GM12878 (cell line): ENCODE measurements at regions not wholly inside any gene's neighbourhood (a gene's known extent, or its start where the extent isn't known, plus 50 kb on each side); places are given as distances from the start of the nearest gene placed in this dataset.

Source experiments
- ATAC-seq: fragments of 200-7000 bp; cut with Tn5 transposase; 3 replicates; pipeline ENCODE4 v1.9.1; 2020; ENCODE audit warnings: mild to moderate bottlenecking, moderate library complexity
- BruUV-seq: library from RNA; stranded (reverse); fragments of 400-500 nt; replicated peaks from 2 replicates; lab custom pipeline; 2021; lab: Mats Ljungman, UMichigan
- CTCF ChIA-PET: fragments of 300-600 bp; sonication (Branson Sonifier 250); formaldehyde crosslinking; extraction: SDS; loops from one replicate; lab custom pipeline; 2021; ENCODE audit warnings: inconsistent platforms; lab: Yijun Ruan, JAX
- POLR2A ChIA-PET: fragments of 350-600 bp; formaldehyde crosslinking; extraction: SDS; loops from one replicate; lab custom pipeline; 2021; ENCODE audit warnings: inconsistent platforms; lab: Charles Lee
- RAD21 ChIA-PET: fragments of 300-600 bp; sonication (Branson Sonifier 250); formaldehyde crosslinking; loops from one replicate; lab custom pipeline; 2023; ENCODE audit warnings: antibody characterized with exemption; ENCODE audit not compliant: unreplicated experiment; lab: Charles Lee
- SMC1A ChIA-PET: fragments of 300-600 bp; sonication (Branson Sonifier 250); formaldehyde crosslinking; loops from one replicate; lab custom pipeline; 2023; ENCODE audit not compliant: unreplicated experiment, uncharacterized antibody; lab: Charles Lee
- DNase-seq: peaks from one replicate; pipeline ENCODE4 v3.0.0-alpha.2; 2011; ENCODE audit warnings: low read depth, low spot score
- FAIRE-seq: peaks from 3 replicates; lab custom pipeline; 2011; peaks lifted over from hg19 to GRCh38; lab: Jason Lieb, UNC
- H2AFZ ChIP-seq: 2 replicates; pipeline ENCODE4 v1.6.0; 2011; ENCODE audit warnings: low read depth, low read length, control low read depth; ENCODE audit not compliant: control insufficient read depth
- H3K27ac ChIP-seq: 2 replicates; pipeline ENCODE4 v1.5.1; 2011; ENCODE audit warnings: control low read depth; ENCODE audit not compliant: control insufficient read depth, insufficient read depth
- H3K27me3 ChIP-seq, 2 experiments: replicated peaks in 1 of 2; 2 replicates each; pipeline versions ENCODE4 v1.6.0 to v1.6.1; 2011; ENCODE audit warnings: low read length in 1 of 2; ENCODE audit not compliant: control insufficient read depth in 2 of 2, insufficient read depth in 2 of 2
- H3K36me3 ChIP-seq, 2 experiments: 2 replicates each; pipeline ENCODE4 v1.5.1; 2011; ENCODE audit warnings: low read length in 1 of 2; ENCODE audit not compliant: control insufficient read depth in 2 of 2, insufficient read depth in 2 of 2
- H3K4me1 ChIP-seq: 2 replicates; pipeline ENCODE4 v1.6.1; 2011; ENCODE audit warnings: mild to moderate bottlenecking, low read length, moderate library complexity, mixed read lengths; ENCODE audit not compliant: control insufficient read depth, insufficient read depth
- H3K4me2 ChIP-seq: 2 replicates; pipeline ENCODE4 v1.6.0; 2011; ENCODE audit warnings: control low read depth; ENCODE audit not compliant: control insufficient read depth, insufficient read depth
- H3K4me3 ChIP-seq: fragments of 200-600 bp; sonication (generic); 2 replicates; pipeline ENCODE4 v1.5.1; 2016
- H3K79me2 ChIP-seq: 2 replicates; pipeline ENCODE4 v1.6.0; 2011; ENCODE audit warnings: low read length; ENCODE audit not compliant: control insufficient read depth, insufficient read depth
- H3K9ac ChIP-seq: 2 replicates; pipeline ENCODE4 v1.8.0; 2011; ENCODE audit warnings: low read length, control low read depth, mixed read lengths; ENCODE audit not compliant: control insufficient read depth, insufficient read depth
- H3K9me3 ChIP-seq: replicated peaks from 3 replicates; pipeline ENCODE4 v1.5.1; 2011; ENCODE audit warnings: mild to moderate bottlenecking, low read length; ENCODE audit not compliant: control insufficient read depth, insufficient read depth
- H4K20me1 ChIP-seq: 2 replicates; pipeline ENCODE4 v1.6.0; 2011; ENCODE audit not compliant: control insufficient read depth, insufficient read depth
- BCL11A ChIP-seq: IDR thresholded peaks from 2 replicates; pipeline ENCODE4 v1.6.1; 2011; ENCODE audit warnings: low read depth, low read length
- CREM ChIP-seq: IDR thresholded peaks from 2 replicates; pipeline ENCODE4 v1.6.1; 2014; ENCODE audit warnings: antibody characterized with exemption, low read depth
- E2F4 ChIP-seq: IDR thresholded peaks from 2 replicates; pipeline ENCODE4 v1.6.1; 2012; ENCODE audit warnings: low read depth, low read length, improper control_type of control experiment
- E2F8 ChIP-seq: fragments of 450-650 bp; IDR thresholded peaks from 2 replicates; pipeline ENCODE4 v1.6.1; 2018; ENCODE audit warnings: mild to moderate bottlenecking, low read depth, moderate library complexity; ENCODE audit not compliant: partially characterized antibody
- ETV6 ChIP-seq, 2 experiments: fragments of 450-650 bp in 1 of 2; IDR thresholded peaks in 1 of 2; conservative IDR thresholded peaks in 1 of 2; 2 replicates each; pipeline ENCODE4 v1.6.1; 2014; ENCODE audit warnings: antibody characterized with exemption in 1 of 2, borderline replicate concordance in 1 of 2, low read depth in 1 of 2, mild to moderate bottlenecking in 1 of 2, moderate library complexity in 1 of 2
- HDAC2 ChIP-seq: fragments of 200-600 bp; sonication (generic); IDR thresholded peaks from 2 replicates; pipeline ENCODE4 v1.6.1; 2017
- HDAC6 ChIP-seq: fragments of 200-600 bp; sonication (generic); IDR thresholded peaks from one replicate; pipeline ENCODE4 v1.8.0; 2017; ENCODE audit warnings: antibody characterized with exemption; ENCODE audit not compliant: unreplicated experiment
- JUND ChIP-seq: IDR thresholded peaks from 2 replicates; pipeline ENCODE4 v1.6.1; 2012; ENCODE audit warnings: low read depth, mild to moderate bottlenecking, low read length, improper control_type of control experiment, moderate library complexity
- MTA3 ChIP-seq: IDR thresholded peaks from 2 replicates; pipeline ENCODE4 v1.6.1; 2012; ENCODE audit warnings: low read length, inconsistent platforms, borderline replicate concordance
- NRF1 ChIP-seq: conservative IDR thresholded peaks from 2 replicates; pipeline ENCODE4 v1.6.1; 2011; ENCODE audit warnings: mild to moderate bottlenecking, low read depth, low read length, improper control_type of control experiment
- RAD21 ChIP-seq: IDR thresholded peaks from 2 replicates; pipeline ENCODE4 v1.6.1; 2011; ENCODE audit warnings: mild to moderate bottlenecking, low read depth, low read length, moderate library complexity; ENCODE audit not compliant: insufficient read depth
- RBBP5 ChIP-seq: fragments of 200-600 bp; sonication (generic); conservative IDR thresholded peaks from 2 replicates; pipeline ENCODE4 v1.6.1; 2016
- RUNX3 ChIP-seq: IDR thresholded peaks from 2 replicates; pipeline ENCODE4 v1.6.1; 2012; ENCODE audit warnings: low read length, inconsistent platforms
- USF2 ChIP-seq: IDR thresholded peaks from 2 replicates; pipeline ENCODE4 v1.6.1; 2011; ENCODE audit warnings: low read depth, low read length, improper control_type of control experiment, borderline replicate concordance
- ZNF592 ChIP-seq: fragments of 450-650 bp; IDR thresholded peaks from 2 replicates; pipeline ENCODE4 v1.6.1; 2017; ENCODE audit warnings: mild to moderate bottlenecking, moderate library complexity
- in situ Hi-C: fragments of 300-500 bp; cut with MboI; formaldehyde crosslinking; loops from 9 replicates; pipeline ENCODE4 v1.14.3; 2018; ENCODE audit warnings: mixed read lengths
- intact Hi-C: fragments of 100-400 bp; cut with micrococcal nuclease; formaldehyde crosslinking; loops from one replicate; pipeline ENCODE4 v1.14.2; 2022; ENCODE audit not compliant: unreplicated experiment

GRCh38 chr10:60703266-60704041 lies 74.8 kb upstream of the CDK1 start (continued):
- TF ChIP-seq ZNF592 (no peak), HDAC2 (no peak)
- TF ChIP-seq, all 136 proteins: peak for 0

- no peaks in the 10 kb centered on the region for H3K9me3 ChIP-seq
- intact Hi-C loops (no loop called here), in situ Hi-C loops (no loop called here)
- no peak for FAIRE-seq
- no peak for DNase-seq
- no peaks in the 10 kb centered on the region for H3K79me2 ChIP-seq
- no peaks in the 10 kb centered on the region for H3K27me3 ChIP-seq
- no peaks in the 10 kb centered on the region for H3K4me1 ChIP-seq
- BruUV-seq, result no TSS peak
- no peak overlapping the region for H2AFZ ChIP-seq
- H3K36me3 ChIP-seq, result no peaks in the 10 kb centered on the region
- H3K4me3 ChIP-seq, result no peak overlapping the region
- POLR2A ChIA-PET, result no interaction called here
- CTCF ChIA-PET, result no interaction called here
- no peak for ATAC-seq
- H3K9ac ChIP-seq, result no peak overlapping the region
- RAD21 ChIA-PET, result no interaction called here
- SMC1A ChIA-PET, result no interaction called here
- H3K4me2 ChIP-seq, result no peak overlapping the region
- H3K27ac ChIP-seq, result no peak overlapping the region
- no peaks in the 10 kb centered on the region for H4K20me1 ChIP-seq
- no peak for TF ChIP-seq RAD21
- TF ChIP-seq CREM, result no peak
- no peak for TF ChIP-seq E2F8
- TF ChIP-seq BCL11A, result no peak
- TF ChIP-seq RUNX3, result no peak
- no peak for TF ChIP-seq USF2
- no peak for TF ChIP-seq NRF1
- TF ChIP-seq JUND, result no peak
- TF ChIP-seq RBBP5, result no peak
- no peak for TF ChIP-seq MTA3
- TF ChIP-seq ETV6 (conservative IDR thresholded peaks at IDR 0.05 in 1 of 2, IDR thresholded peaks at IDR 0.05 in 1 of 2; ENCODE audit: borderline replicate concordance in 1 of 2, low read depth in 1 of 2), result no peak
- TF ChIP-seq E2F4, result no peak
- TF ChIP-seq HDAC6, result no peak
Measured at GRCh38 chr10:60687679-60688078, 90.6 kb upstream of the CDK1 start.
